ENCODE measurements at regions not wholly inside any gene's neighbourhood (a gene's known extent, or its start where the extent isn't known, plus 50 kb on each side); places are given as distances from the start of the nearest gene placed in this dataset.

GRCh38 chr1:242736611-242737010 is 212.1 kb upstream of the PLD5 start:
- no peaks in the 10 kb centered on the region for H3K9me2 ChIP-seq (ENCODE audit: insufficient read depth)
- H3K4me3 ChIP-seq: no peak overlapping the region
- no peaks in the 10 kb centered on the region for H3K27me3 ChIP-seq (ENCODE audit: insufficient read depth)
- ATAC-seq: no peak
- no peak overlapping the region for H3K27ac Mint-ChIP-seq
- H3K4me1 Mint-ChIP-seq: no peaks in the 10 kb centered on the region
- H3K4me3 Mint-ChIP-seq: no peak overlapping the region
- H3F3A ChIP-seq (replicated peaks; ENCODE audit: low read depth): no peaks in the 10 kb centered on the region
- no peaks in the 10 kb centered on the region for H3K36me3 Mint-ChIP-seq (ENCODE audit: low read depth)
- H3K36me3 ChIP-seq (ENCODE audit: insufficient read depth): no peaks in the 10 kb centered on the region
- DNase-seq (ENCODE audit: low spot score): no peak
- H4K20me1 ChIP-seq (replicated peaks; ENCODE audit: insufficient read depth): no peaks in the 10 kb centered on the region
- peaks cover 7% of the 10 kb centered on the region for H3K9me3 Mint-ChIP-seq
- no peaks in the 10 kb centered on the region for H3K4me1 ChIP-seq (ENCODE audit: insufficient read depth)
- H3K27ac ChIP-seq (ENCODE audit: low read depth): no peak overlapping the region
- H3K4me2 ChIP-seq: no peak overlapping the region
- TF ChIP-seq ZNF462 (CRISPR knock-in tag; IDR thresholded peaks at IDR 0.05) (no peak), EZH2 (IDR thresholded peaks at IDR 0.05; ENCODE audit: low read depth, unreplicated experiment) (no peak), REST (IDR thresholded peaks at IDR 0.05; ENCODE audit: unreplicated experiment) (no peak)
- H3K79me2 ChIP-seq (replicated peaks; ENCODE audit: insufficient read depth): no peaks in the 10 kb centered on the region
- no peaks in the 10 kb centered on the region for H3K27me3 Mint-ChIP-seq (ENCODE audit: insufficient read depth, low read depth, poor library complexity)
- no peak overlapping the region for H2AFZ ChIP-seq

Data from GM23338 (cell line).